ENCODE measurements at regions not wholly inside any gene's neighbourhood (a gene's known extent, or its start where the extent isn't known, plus 50 kb on each side); places are given as distances from the start of the nearest gene placed in this dataset.
A peak's percentile ranks its signal among the peaks of the same experiment; 100 is the strongest.

GRCh38 chr15:70260580-70260979 is 162.9 kb upstream of the TLE3 start:
- no peak for TF ChIP-seq CTCF (conservative IDR thresholded peaks at IDR 0.05)
- no peak overlapping the region; a peak in 1 of 5 replicates for H3K4me3 Mint-ChIP-seq
- H3K9me3 ChIP-seq (ENCODE audit: control insufficient read depth, low read depth, low read length) = no peaks in the 10 kb centered on the region
- no peak overlapping the region for H2BK20ac ChIP-seq (ENCODE audit: low read depth, low read length, poor library complexity, severe bottlenecking)
- no peaks in the 10 kb centered on the region for H3K27me3 ChIP-seq (ENCODE audit: insufficient read depth, low read length)
- no peaks in the 10 kb centered on the region for H3K9me3 Mint-ChIP-seq
- H3K23ac ChIP-seq (ENCODE audit: insufficient read length, low read depth, low read length) = no peak overlapping the region
- H3K23me2 ChIP-seq (ENCODE audit: insufficient read length, low read depth, low read length, poor library complexity, severe bottlenecking) = no peaks in the 10 kb centered on the region
- H4K20me1 ChIP-seq (ENCODE audit: control insufficient read depth, insufficient read depth, insufficient read length) = no peaks in the 10 kb centered on the region
- H3K4ac ChIP-seq (ENCODE audit: low read depth, low read length) = no peak overlapping the region
- no peak overlapping the region for H3T11ph ChIP-seq (ENCODE audit: low read length)
- H2BK5ac ChIP-seq (ENCODE audit: insufficient read length, low read length) = no peak overlapping the region
- H3K18ac ChIP-seq (ENCODE audit: insufficient read length, low read depth, low read length) = no peak overlapping the region
- peaks cover 13% of the 10 kb centered on the region for H3K27me3 Mint-ChIP-seq (ENCODE audit: low read depth)
- no peaks in the 10 kb centered on the region for H3K79me1 ChIP-seq (ENCODE audit: insufficient read depth, low read depth, low read length, poor library complexity, severe bottlenecking)
- no peak overlapping the region for H2BK120ac ChIP-seq (ENCODE audit: low read depth, low read length, poor library complexity, severe bottlenecking)
- H3K4me1 ChIP-seq (ENCODE audit: insufficient read depth, low read length) = peaks cover 4% of the 10 kb centered on the region
- H4K91ac ChIP-seq (ENCODE audit: insufficient read length, low read depth, low read length) = no peak overlapping the region
- no peak overlapping the region for H2BK15ac ChIP-seq (ENCODE audit: low read depth, low read length)
- no peak for DNase-seq
- H3K56ac ChIP-seq (ENCODE audit: insufficient read length, low read depth, low read length) = no peak overlapping the region
- no peak overlapping the region for H2BK12ac ChIP-seq (ENCODE audit: insufficient read length, low read depth, low read length)
- no peaks in the 10 kb centered on the region for H3K36me3 Mint-ChIP-seq (ENCODE audit: insufficient read depth in 1 of 3, low read depth in 3 of 3)
- H4K8ac ChIP-seq (replicated peaks; ENCODE audit: insufficient read length, low read depth, low read length) = no peak overlapping the region
- no peak overlapping the region for H3K9ac ChIP-seq (ENCODE audit: extremely low read depth, insufficient read length, low read length)
- no peak overlapping the region for H2AFZ ChIP-seq (ENCODE audit: low read length)
- no peak overlapping the region for H3K27ac ChIP-seq (ENCODE audit: insufficient read length, low read depth, low read length)
- H3K4me1 Mint-ChIP-seq = peaks cover 15 to 28% of the 10 kb centered on the region in 2 experiments
- no peak overlapping the region for H3K4me2 ChIP-seq (ENCODE audit: insufficient read depth, insufficient read length, low read length)
- WGBS (ENCODE audit: extremely low coverage, insufficient read length, low lambda C conversion rate) = no CpG with 5 or more reads among the region's 7 CpGs
- no peak overlapping the region for H2AK5ac ChIP-seq (ENCODE audit: insufficient read length, low read length)
- H3K27ac Mint-ChIP-seq = peak overlapping the region in 1 of 3 experiments; percentile 5; a peak in 2 of 7 replicates
- no peak overlapping the region for H3K14ac ChIP-seq (ENCODE audit: insufficient read depth, low read length)
- H3K79me2 ChIP-seq (ENCODE audit: insufficient read depth, low read length) = no peaks in the 10 kb centered on the region
- H4K5ac ChIP-seq (ENCODE audit: insufficient read length, low read depth, low read length) = no peak overlapping the region
